Urothelium cell line (cell line): ENCODE measurements at regions not wholly inside any gene's neighbourhood (a gene's known extent, or its start where the extent isn't known, plus 50 kb on each side); places are given as distances from the start of the nearest gene placed in this dataset.

Experiments used
- DNase-seq: peaks from one replicate; pipeline ENCODE4 v3.0.0; 2011; ENCODE audit warnings: low spot score, mixed read lengths
- FAIRE-seq: peaks from 2 replicates; lab custom pipeline; 2011; peaks lifted over from hg19 to GRCh38; lab: Jason Lieb, UNC

- DNase-seq (no peak), FAIRE-seq (no peak)
Observed at GRCh38 chr4:170666909-170667308, 577.2 kb upstream of the AADAT start.

GRCh38 chr4:170662250-170662649 is 572.5 kb upstream of the AADAT start:
- FAIRE-seq: no peak
- DNase-seq: no peak

- DNase-seq (no peak), FAIRE-seq (no peak)
Observed at GRCh38 chr4:170657761-170658160, 568.0 kb upstream of the AADAT start.

- DNase-seq (no peak), FAIRE-seq (no peak)
Observed at GRCh38 chr4:170656506-170656905, 566.8 kb upstream of the AADAT start.

GRCh38 chr4:170652571-170652970 is 562.8 kb upstream of the AADAT start:
- FAIRE-seq: no peak
- no peak for DNase-seq

- FAIRE-seq: no peak
- DNase-seq: no peak
Observed at GRCh38 chr4:170651786-170652185, 562.0 kb upstream of the AADAT start.

- no peak for DNase-seq
Observed at GRCh38 chr4:170627418-170627817, 537.7 kb upstream of the AADAT start.

GRCh38 chr4:170623899-170624298 is 534.1 kb upstream of the AADAT start:
- no peak for DNase-seq
- FAIRE-seq: no peak

More at GRCh38 chr4:170627418-170627817, 537.7 kb upstream of the AADAT start:
- no peak for FAIRE-seq

- no peak for DNase-seq
- FAIRE-seq: no peak
Observed at GRCh38 chr4:170610434-170610833, 520.7 kb upstream of the AADAT start.

- FAIRE-seq: no peak
- no peak for DNase-seq
Observed at GRCh38 chr4:170599894-170600293, 510.1 kb upstream of the AADAT start.

GRCh38 chr4:170591076-170591475 is 501.3 kb upstream of the AADAT start:
- DNase-seq: no peak
- no peak for FAIRE-seq

GRCh38 chr4:170589597-170590191 is 499.9 kb upstream of the AADAT start:
- no peak for FAIRE-seq
- DNase-seq: peak; percentile 57

GRCh38 chr4:170581969-170582368 is 492.2 kb upstream of the AADAT start:
- no peak for FAIRE-seq
- DNase-seq: no peak

GRCh38 chr4:170581322-170581721 is 491.6 kb upstream of the AADAT start:
- no peak for DNase-seq
- no peak for FAIRE-seq

- no peak for DNase-seq
- FAIRE-seq: no peak
Observed at GRCh38 chr4:170580651-170581050, 490.9 kb upstream of the AADAT start.

GRCh38 chr4:170538821-170539473 is 449.2 kb upstream of the AADAT start:
- no peak for FAIRE-seq

GRCh38 chr4:170529748-170530722 is 440.3 kb upstream of the AADAT start:
- no peak for FAIRE-seq
- no peak for DNase-seq

More at GRCh38 chr4:170538821-170539473, 449.2 kb upstream of the AADAT start:
- no peak for DNase-seq

- DNase-seq: no peak
- FAIRE-seq: no peak
Observed at GRCh38 chr4:170526471-170526870, 436.7 kb upstream of the AADAT start.

GRCh38 chr4:170522427-170522970 is 432.7 kb upstream of the AADAT start:
- no peak for FAIRE-seq
- no peak for DNase-seq

GRCh38 chr4:170497689-170498088 is 407.9 kb upstream of the AADAT start:
- FAIRE-seq (no peak), DNase-seq (no peak)

- peak; percentile 26 for DNase-seq
- no peak for FAIRE-seq
Observed at GRCh38 chr4:170497112-170497511, 407.4 kb upstream of the AADAT start.
